Stimulated activated CD8-positive, alpha-beta memory T cell treated with anti-CD3 and anti-CD28 coated beads, Interleukin-7, amount 100 ng/mL, for 1 hour (primary cell): ENCODE measurements at regions not wholly inside any gene's neighbourhood (a gene's known extent, or its start where the extent isn't known, plus 50 kb on each side); places are given as distances from the start of the nearest gene placed in this dataset.
"Not testable (repeated sequence)": the region's sequence is repeated elsewhere in the genome, so short reads cannot be mapped to it uniquely, and the experiment has no call there.

Experiments used
- DNase-seq, 2 donors: peaks; one replicate each; pipeline ENCODE4 v3.0.0-alpha.2; 2020; ENCODE audit warnings: low read depth in 2 of 2

DNA sequence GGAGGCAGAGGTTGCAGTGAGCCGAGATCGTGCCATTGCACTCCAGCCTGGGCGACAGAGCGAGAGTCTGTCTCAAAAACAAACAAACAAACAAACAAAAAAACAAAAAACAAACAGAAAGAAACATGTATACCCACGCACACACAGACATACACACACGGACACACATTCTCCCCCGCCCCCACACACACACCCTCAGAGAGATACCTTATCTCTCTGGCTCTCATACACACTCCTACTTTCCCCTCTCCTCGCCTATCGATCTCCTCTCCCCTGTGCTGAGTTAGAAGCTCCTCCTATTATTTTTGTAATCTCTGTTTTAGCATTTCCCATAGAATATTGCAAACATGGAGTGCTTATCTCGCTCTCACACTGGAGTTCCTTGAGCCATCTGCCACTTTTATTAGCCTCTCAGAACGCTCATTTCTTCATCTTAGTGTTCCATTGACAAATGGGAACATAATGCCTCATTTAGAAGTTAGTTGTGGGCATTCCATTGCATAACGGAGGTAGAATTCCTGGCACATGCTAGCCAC lies 144.2 kb upstream of the CITED2 start:
- no peak for DNase-seq

DNA sequence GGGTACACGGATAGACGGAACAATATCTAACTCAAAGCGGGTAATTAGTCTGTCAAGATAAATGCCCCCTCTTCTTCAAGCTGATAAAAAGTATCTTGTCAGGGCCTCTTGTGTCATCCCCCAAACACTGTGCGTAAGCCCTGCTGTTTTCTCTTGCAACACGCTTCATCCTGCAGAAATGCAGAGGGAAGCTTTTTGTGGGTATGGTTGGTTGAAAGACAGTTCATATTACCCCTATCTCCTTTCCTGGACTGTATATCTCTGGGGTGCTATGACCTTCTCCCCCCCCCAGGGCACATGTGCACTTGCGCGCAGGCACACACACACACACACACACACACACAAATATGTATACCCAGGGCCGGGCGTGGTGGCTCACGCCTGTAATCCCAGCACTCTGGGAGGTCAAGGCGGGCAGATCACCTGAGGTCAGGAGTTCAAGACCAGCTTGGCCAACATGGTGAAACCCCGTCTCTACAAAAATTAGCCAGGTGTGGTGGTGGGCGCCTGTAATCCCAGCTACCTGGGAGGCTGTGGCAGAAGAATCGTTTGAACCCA lies 143.6 kb upstream of the CITED2 start:
- not testable (repeated sequence) for DNase-seq

DNA sequence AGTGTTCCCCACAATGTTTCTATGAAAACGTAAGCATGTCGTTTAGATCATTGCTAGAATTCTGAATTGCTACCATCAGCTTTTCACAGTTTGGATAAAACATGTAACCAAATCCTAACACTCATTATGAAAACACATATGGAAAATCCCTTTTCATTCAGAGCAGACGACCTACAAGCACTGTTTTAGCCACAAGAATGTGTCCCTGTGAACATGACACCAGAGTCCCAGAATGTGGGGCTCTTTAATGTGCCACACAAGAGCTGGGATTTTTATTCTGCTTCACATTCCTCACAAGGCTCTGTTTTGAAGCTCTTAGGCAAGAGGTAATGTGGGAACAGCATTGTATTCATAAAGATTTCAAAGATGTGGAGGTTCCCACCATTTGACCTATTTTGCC lies 141.1 kb upstream of the CITED2 start:
- DNase-seq: no peak

DNA sequence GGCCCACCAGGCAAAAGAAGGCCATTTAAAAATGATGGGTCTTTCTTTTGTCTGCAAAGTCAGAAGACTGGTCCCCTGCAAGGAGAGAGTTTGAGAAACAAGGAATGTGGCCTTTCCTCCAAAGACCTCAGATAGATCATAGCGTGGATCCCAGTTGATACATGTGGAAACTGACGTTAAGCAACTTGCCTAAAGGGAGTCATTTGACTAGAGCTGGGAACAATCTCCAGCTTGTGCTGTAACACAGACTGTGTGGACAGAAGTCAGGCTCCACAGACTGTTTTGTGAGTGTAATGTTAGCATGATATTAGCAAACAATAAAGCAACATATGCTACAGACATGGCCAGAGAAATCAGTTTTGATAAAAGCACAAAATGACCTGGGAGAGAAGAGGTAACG lies 140.4 kb upstream of the CITED2 start:
- no peak for DNase-seq

DNA sequence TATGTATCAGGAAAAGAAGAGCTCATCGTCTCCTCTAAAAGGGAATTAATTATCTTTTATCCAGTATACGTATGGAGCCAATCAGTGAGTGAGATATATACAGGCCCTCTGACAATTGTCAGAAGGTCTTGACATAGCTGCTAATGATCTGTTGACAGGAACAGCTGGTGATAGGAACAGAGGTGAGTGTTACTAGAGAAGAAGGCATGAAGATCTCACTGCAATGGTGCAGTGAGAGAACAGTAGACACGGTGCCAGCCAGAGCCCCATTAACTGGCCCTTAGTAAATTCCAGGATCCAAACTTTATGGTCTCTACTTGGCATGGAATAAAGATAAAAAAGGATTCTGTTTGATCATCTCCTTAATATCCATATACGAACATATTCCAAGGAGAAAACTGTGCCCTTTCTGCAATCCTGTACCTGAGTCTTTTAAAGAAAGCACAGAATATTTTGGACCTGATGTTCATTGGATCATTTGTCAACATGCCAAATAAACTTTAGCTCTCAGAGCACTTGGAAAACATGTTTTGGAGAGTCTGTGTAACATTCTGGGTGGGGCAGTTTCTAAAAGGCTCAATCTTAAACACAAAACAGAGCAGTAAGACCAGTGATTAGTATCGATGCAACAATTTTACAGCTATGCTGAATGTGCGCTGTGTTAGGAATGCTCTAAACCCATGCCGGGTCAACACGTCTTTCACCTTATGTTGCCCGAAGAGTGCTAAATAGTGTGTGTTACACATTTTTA lies 135.8 kb upstream of the CITED2 start:
- DNase-seq: no peak

DNA sequence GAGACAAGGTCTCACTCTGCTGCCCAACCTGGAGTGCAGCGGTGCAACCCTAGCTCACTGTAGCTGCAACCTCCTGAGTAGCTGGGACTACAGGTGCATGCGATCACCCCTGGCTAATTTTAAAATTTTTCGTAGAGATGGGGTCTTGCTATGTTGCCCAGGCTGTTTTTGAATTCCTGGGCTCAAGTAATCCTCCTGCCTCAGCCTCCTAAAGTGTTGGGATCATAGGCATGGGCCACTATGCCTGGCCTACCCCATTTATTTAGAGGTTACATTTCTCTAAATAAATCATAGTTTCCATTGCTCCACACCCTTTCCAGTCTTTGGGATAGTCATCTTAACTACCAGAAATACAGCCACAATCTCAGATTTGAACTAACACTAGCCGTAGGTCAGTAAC lies 134.7 kb upstream of the CITED2 start:
- no peak for DNase-seq

DNA sequence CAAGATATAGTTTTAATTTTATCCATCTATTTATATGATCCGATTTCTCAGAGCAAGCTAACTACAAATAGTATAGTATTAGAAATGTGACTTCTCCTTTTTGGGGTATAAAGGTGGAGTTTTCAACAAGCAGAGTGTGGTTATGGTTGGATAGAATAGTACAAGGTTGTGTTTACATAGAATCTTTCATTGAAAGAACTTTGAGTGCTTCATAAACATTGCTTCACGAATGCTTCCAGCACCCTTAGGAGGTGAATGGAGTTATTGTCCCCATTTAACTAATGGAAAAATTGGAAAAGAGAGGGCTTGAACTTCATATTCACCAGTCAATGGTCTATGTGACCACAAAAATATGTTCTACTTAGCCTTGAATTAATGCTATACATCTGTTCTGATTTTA lies 134.1 kb upstream of the CITED2 start:
- no peak for DNase-seq

DNA sequence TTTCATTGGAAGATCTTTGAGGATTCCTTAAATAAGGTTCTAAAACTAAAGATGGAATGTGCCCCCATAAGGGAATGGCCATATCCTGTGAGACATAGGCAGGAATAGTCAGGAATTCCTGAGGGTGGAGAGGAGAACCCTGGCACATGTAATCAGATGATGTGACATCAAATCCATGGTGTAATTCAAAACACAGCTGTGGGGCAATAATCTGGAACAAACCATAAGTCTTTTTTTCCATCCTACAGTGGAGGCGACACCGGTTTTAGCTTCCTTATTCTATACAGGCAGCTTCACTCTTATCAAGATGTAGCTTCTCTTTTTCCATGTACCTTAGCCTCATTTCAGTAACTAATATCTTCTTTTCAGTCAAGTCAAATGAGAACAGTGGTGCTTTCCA lies 133.6 kb upstream of the CITED2 start:
- DNase-seq: no peak

DNA sequence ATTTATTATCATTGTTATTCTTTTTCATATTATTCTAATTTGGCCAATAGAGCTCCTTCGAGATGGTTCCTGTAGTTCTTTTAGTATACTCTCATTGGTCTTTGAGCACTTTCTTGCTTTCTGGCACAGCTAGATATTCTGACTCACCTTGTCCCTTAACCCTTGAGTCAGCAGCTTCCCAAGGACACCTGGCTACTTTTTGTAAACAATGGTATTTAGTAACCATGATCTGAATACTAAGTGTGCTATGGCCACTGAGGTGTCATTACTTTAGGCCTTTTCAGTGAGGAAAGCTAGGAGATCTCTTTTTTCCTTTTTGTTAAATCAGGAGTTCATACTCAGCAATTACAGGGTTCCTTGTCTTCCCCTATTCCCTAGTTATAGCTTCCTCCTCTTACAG lies 126.5 kb upstream of the CITED2 start:
- DNase-seq: no peak

DNA sequence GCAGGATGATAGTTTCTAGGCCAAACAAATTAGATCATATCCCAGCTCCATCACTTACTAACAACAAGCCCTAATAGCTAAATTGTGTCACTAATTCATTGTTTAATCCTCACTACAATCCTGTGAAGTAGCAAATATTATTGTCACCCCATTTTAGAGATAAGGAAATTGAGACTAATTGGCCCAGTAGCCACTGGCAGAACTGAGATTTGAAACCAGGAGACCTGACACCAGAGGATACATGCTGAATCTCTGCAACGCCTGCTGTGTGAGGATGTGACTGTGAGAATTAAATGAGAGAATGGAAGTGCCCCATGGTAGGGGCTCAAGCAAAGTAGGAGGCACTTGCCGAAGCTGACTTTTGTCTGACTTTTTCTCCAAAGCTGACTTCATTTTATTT lies 124.3 kb upstream of the CITED2 start:
- no peak for DNase-seq

DNA sequence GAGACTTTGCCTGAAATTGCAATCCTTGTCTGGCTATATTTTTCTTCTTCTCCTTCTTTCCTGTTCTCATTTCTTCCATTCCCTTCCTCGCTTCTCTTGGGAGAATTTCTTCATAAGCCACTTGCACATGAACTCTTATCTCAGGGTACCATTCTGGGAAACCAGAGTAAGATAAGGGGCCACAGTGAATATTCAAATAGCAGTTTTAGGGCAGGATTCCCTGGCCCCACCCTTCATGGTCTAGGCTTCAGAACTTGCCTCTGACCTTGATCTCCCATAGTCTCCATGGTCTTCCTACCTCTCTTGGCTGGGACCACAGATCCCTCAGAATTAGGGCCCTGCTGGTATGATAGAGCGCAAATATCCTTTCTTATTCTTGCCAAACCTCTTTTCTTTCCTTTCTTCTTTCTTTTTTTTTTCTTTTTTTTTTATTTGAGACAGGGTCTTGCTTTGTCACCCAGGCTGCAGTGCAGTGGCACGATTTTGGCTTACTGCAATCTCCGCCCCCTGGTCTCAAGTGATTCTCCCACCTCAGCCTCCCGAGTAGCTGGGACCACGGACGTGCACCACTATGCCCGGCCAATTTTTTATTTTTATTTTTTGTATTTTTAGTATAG lies 123.0 kb upstream of the CITED2 start:
- no peak for DNase-seq

DNA sequence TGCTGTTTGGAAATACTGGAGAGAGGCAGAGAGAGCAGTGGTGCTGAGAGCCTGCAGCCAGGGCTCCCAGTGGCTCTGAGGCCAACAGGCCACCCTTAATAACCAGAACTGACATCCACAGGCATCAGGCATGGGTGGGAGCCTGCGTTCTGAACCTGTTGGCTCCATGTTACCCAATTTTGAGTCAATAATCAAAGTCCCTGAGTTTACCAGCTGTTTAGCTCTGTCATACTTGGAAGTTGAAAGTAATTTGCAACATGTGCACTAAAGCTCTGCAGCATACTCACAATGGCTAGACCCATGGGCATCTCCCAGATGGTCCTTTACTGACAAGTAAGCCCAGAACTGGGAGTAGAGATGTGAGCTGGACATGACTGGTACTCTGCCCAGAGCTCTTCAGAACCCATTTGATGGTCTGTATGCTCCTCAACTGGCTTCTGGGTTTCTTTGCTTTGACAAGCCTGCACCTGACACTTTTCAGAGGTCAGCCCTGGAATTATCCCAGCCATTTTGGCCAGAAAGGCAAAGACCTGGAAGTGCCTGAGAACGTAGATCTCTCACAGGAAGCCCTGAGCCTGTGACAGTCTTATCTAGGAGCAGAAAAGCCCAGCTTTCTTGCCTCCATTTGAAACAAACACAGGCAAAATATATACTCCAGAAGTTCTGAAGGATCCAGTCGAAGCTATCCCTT lies 122.4 kb upstream of the CITED2 start:
- DNase-seq: no peak

DNA sequence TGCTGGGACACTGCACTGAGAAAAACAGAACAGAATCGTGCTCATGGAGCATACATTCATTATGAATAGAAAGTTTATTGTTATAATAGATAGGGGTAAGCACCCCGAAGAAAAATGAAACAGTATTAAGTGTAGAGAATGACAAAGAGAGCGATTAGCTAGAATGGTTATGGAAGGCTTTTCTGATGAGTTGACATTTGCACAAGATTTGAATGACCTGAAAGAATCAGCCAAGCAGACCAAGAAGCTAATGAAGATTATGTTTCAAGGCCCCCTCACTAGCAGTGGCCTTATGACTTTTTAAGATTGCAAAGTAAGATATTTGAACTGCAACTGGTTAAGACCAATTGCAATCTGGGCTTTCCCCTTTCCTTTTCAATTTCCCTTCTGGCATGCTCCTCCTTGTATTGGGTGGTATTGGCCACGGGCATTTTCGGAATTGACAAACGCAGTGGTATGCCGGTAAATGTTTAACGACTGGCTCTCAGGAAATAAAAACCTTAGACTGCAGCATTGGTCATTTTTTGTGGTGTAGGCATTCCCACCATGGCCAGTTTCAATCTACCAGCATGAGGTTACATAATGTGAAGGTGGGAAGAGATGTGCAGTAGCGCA lies 120.0 kb upstream of the CITED2 start:
- no peak for DNase-seq

DNA sequence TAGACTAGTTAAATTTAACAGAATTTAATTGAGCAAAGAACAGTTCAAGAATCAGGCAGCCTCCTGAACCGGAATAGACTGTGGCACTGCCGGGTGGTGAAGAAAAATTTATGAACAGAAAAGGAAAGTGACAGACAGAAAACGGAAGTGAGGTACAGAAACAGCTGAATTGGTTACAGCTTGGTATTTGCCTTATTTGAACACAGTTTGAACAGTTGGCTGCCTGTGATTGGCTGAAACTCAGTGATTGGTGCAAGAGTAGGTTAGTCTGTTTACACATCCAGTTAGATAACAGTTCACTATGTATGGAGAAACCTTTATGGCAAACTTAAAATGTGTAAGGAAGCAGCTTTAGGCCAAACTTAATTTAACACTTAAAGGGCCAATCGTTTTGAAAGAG lies 116.0 kb upstream of the CITED2 start:
- DNase-seq: no peak

DNA sequence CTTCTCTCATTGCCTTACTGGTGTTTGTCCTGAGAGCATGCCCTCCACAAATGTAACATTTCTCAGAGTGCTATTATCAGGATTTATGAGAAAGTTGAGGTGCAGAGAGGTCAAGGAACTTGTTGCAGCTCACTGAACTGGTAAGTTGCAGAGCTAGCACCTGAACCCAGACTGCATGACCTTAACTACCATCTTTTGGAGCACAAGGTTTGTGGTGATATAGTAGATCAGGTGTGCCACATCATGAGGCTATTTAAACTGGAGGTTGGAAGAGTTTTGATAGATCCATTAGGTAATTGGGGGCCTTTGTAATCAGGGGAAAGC lies 112.0 kb upstream of the CITED2 start:
- DNase-seq: no peak

DNA sequence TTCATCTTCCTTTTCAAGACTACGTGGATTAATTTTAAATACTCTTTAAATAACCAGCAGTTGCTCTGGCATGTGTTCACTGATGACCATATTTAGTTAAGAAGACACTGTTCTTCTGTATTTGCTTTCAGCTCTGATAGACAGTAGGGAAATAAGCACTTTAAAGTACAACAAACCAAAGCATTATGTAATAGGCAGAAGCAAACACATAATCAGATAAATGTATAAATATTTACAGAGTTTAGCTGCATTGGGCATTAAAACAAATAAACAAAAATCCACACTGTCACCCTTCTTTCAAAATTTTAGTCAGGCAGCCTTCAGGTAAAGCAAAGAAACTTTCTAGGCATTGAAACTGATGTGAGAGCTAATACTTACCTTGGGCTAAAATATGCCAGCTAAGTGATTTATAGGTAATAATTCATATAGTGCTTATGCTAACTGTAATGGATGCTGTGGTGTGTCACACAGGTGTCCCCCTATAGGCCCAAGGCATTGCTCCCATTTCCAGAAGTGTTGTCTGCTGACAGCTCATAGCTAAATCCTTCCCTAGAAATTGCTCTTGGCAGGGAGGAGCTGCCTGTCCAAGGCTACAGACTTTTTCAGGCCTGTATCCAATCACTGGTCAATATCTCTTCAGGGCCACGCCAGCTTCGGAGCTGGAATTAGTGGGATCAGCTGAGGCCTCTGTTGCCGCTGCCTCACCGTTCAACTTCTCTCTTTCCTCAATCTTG lies 111.5 kb upstream of the CITED2 start:
- no peak for DNase-seq

DNA sequence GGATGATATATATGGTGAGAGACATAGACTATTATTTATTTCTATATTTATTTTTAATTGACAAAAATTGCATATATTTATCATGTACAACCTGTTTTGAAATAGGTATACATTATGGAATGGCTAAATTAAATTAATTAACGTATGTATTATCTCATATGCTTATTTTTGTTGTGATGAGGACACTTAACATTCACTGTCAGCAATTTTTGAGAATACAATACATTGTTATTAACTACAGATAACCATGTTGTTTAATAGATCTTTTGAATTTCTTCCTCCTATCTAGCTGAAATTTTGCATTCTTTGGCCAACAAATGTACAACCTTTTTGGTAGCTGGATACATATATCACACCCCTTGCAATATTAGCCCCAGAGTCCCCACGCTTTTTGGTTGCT lies 110.7 kb upstream of the CITED2 start:
- no peak for DNase-seq

DNA sequence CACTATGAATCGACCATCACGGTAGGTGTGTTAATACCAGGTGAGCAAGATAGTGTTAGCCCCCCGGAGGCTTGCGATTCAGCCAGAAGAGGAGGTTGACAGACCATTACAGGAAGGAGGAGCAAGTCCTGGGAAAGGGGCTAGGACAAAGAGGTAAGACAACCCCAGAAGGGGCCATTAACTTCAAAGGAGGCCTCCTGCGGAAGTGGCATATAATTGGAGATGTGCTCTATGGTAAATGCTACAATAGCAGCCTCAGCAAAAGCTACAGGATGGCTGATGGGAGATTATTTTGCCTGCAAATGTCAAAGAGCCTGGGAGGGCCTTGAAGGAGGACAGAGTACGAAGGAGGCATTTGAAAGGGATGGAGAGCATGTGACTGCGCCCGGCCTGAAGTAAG lies 108.6 kb upstream of the CITED2 start:
- no peak for DNase-seq

DNA sequence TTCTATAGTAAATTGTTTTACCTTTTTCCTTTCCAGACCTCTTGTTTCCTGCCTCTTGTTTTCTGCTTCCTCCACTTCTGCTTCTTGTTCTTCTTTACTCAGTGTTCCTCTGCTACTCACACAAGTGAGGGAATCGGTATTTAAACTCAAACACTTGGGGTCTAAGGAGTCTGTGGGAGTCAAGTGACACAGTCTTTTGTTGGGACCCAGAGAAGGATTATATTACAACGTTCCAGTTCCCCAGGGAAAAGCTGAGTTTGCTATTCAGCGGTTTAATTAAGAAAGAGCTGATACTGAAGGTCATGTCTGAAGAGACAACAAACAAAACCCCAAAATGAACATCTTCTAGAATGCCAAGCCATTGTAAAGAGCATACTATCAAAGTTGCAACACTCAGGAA lies 107.8 kb upstream of the CITED2 start:
- no peak for DNase-seq

DNA sequence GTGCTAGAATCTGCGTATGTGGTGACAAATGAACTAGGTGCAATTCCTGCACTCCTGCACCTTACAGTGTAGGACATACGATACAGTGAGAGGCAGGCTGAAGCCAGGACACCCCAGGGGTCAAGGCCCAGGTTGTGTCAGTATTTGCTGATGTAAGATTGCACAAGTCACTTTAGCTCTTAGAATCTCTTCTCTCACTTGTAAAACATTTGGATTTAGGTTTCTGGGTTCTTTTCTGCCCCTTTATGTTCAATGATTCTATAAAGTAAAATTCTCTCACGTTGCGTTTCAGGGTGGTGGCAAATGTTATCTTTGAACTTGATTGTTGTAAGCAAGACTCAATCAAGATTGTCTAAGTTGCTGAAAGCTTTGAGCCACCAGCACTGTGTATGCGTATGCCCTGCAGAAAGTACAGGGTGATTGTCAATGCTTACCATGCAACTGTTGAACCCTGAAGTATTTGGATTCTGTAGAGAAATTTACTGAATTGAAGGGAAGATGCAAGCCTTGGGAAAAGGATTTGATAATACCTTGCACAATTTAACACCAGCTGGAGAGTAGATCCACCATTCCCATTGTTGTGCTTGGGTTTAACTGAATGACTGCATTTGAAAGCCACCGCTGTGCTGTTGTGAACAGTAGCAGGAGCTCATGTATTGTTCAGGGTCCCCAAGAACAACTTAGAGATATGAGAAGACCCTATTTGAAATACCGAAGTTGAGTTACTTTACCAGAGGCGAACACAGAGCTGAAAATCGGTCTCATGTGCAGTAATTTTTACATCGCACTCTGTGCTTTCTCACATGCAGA lies 106.1 kb upstream of the CITED2 start:
- DNase-seq: no peak
